ENCODE measurements at regions not wholly inside any gene's neighbourhood (a gene's known extent, or its start where the extent isn't known, plus 50 kb on each side); places are given as distances from the start of the nearest gene placed in this dataset.
"Not testable (repeated sequence)": the region's sequence is repeated elsewhere in the genome, so short reads cannot be mapped to it uniquely, and the experiment has no call there.

- H3K9me3 ChIP-seq (ENCODE audit: control extremely low read depth in 1 of 5, control insufficient read depth in 4 of 5, insufficient read depth in 2 of 5, low read depth in 1 of 5, low read length in 4 of 5) = no peaks in the 10 kb centered on the region
These were observed 121.9 kb downstream of the FGF18 start for GRCh38 chr5:171541341-171541776.

GRCh38 chr5:171542525-171543140 is 123.2 kb downstream of the FGF18 start:
- WGBS (ENCODE audit: insufficient coverage) = 94% methylated on average over 15 of the region's 15 CpGs
- DNase-seq = no peak
- CTCF ChIA-PET = interaction anchor here (1.6 to 1.7 kb wide), 2 partner anchors 10 to 21 kb away, joined by 4 to 5 read pairs; no protein-coding TSS in a partner anchor
- Histone ChIP-seq H3K27me3 (replicated peaks in 2 of 5; ENCODE audit: control insufficient read depth in 4 of 5, insufficient read depth in 5 of 5, low read length in 4 of 5) (peaks cover 0 to 5% (median 0%) of the 10 kb centered on the region in 5 experiments), H3K36me3 (ENCODE audit: control insufficient read depth in 4 of 4, insufficient read depth in 4 of 4, low read length in 3 of 4) (no peaks in the 10 kb centered on the region), H3K4me1 (ENCODE audit: control extremely low read depth in 1 of 4, control insufficient read depth in 4 of 4, insufficient read depth in 4 of 4, low read length in 3 of 4) (no peaks in the 10 kb centered on the region), H3K4me3 (ENCODE audit: control insufficient read depth in 1 of 7, extremely low read depth in 1 of 7, insufficient read depth in 4 of 7, low read depth in 2 of 7, low read length in 6 of 7) (no peak overlapping the region), H3K9me3 (ENCODE audit: control extremely low read depth in 1 of 5, control insufficient read depth in 4 of 5, insufficient read depth in 2 of 5, low read depth in 1 of 5, low read length in 4 of 5) (no peaks in the 10 kb centered on the region), H3K27ac (ENCODE audit: insufficient read depth in 1 of 2, low read depth in 1 of 2, low read length in 2 of 2, poor library complexity in 1 of 2, severe bottlenecking in 2 of 2) (no peak overlapping the region)
- POLR2A ChIA-PET = no interaction called here

More at GRCh38 chr5:171541341-171541776, 121.9 kb downstream of the FGF18 start:
- no peak for DNase-seq
- no peak overlapping the region for H3K4me3 ChIP-seq (ENCODE audit: control insufficient read depth in 1 of 7, extremely low read depth in 1 of 7, insufficient read depth in 4 of 7, low read depth in 2 of 7, low read length in 6 of 7)
- CTCF ChIA-PET = interaction anchor here (1.6 kb wide), 1 partner anchor 20 kb away, joined by 5 read pairs; no protein-coding TSS in a partner anchor
- no peaks in the 10 kb centered on the region for H3K4me1 ChIP-seq (ENCODE audit: control extremely low read depth in 1 of 4, control insufficient read depth in 4 of 4, insufficient read depth in 4 of 4, low read length in 3 of 4)
- WGBS (ENCODE audit: insufficient coverage) = 95% methylated on average over 12 of the region's 13 CpGs
- peaks cover 0 to 5% (median 0%) of the 10 kb centered on the region in 5 experiments for H3K27me3 ChIP-seq (replicated peaks in 2 of 5; ENCODE audit: control insufficient read depth in 4 of 5, insufficient read depth in 5 of 5, low read length in 4 of 5)
- H3K27ac ChIP-seq (ENCODE audit: insufficient read depth in 1 of 2, low read depth in 1 of 2, low read length in 2 of 2, poor library complexity in 1 of 2, severe bottlenecking in 2 of 2) = no peak overlapping the region
- POLR2A ChIA-PET = no interaction called here
- H3K36me3 ChIP-seq (ENCODE audit: control insufficient read depth in 4 of 4, insufficient read depth in 4 of 4, low read length in 3 of 4) = no peaks in the 10 kb centered on the region

DNA sequence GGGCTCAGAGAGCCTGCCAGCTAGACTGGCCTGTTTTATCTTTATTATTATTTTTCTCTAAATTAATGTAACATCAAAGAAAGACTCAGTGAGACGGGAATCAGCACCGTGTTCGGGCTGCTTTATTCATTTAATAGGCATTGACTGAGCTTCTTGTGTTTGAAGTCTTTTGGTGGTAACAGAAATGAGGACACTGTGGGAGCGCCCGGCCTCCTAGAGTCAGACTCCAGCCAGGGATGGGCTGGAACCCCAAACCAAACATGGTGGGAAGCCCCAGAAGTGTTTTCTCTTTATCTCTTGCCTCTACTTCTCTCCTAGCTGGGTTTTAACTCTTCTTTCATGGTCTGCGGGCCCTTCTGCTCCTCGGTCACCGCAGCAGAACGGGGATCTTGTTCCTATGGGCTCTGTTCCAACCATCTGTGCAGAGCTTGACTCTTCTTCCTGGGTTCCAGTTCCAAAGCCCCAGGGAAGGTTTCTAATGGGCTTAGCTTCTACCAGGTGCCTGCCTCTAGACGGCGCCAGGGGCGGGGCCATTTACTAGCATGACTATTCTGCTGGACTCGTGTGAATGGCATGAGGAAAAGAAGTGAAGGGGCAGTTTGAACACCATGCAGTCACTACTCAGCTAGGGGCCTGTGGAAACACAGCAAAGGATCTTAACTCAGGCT is 123.8 kb downstream of the FGF18 start:
- Histone ChIP-seq H3K9me3 (ENCODE audit: control extremely low read depth in 1 of 5, control insufficient read depth in 4 of 5, insufficient read depth in 2 of 5, low read depth in 1 of 5, low read length in 4 of 5) (no peaks in the 10 kb centered on the region), H3K4me3 (ENCODE audit: control insufficient read depth in 1 of 7, extremely low read depth in 1 of 7, insufficient read depth in 4 of 7, low read depth in 2 of 7, low read length in 6 of 7) (no peak overlapping the region), H3K36me3 (ENCODE audit: control insufficient read depth in 4 of 4, insufficient read depth in 4 of 4, low read length in 3 of 4) (no peaks in the 10 kb centered on the region), H3K4me1 (ENCODE audit: control extremely low read depth in 1 of 4, control insufficient read depth in 4 of 4, insufficient read depth in 4 of 4, low read length in 3 of 4) (no peaks in the 10 kb centered on the region), H3K27me3 (replicated peaks in 2 of 5; ENCODE audit: control insufficient read depth in 4 of 5, insufficient read depth in 5 of 5, low read length in 4 of 5) (peaks cover 0 to 5% (median 0%) of the 10 kb centered on the region in 5 experiments), H3K27ac (ENCODE audit: insufficient read depth in 1 of 2, low read depth in 1 of 2, low read length in 2 of 2, poor library complexity in 1 of 2, severe bottlenecking in 2 of 2) (no peak overlapping the region)
- CTCF ChIA-PET = interaction anchor here (0.7 to 1.7 kb wide), 2 partner anchors 9 to 27 kb away, joined by 3 to 4 read pairs; no protein-coding TSS in a partner anchor
- DNase-seq = no peak
- 83% methylated on average over 8 of the region's 13 CpGs for WGBS (ENCODE audit: insufficient coverage)
- POLR2A ChIA-PET = no interaction called here

DNA sequence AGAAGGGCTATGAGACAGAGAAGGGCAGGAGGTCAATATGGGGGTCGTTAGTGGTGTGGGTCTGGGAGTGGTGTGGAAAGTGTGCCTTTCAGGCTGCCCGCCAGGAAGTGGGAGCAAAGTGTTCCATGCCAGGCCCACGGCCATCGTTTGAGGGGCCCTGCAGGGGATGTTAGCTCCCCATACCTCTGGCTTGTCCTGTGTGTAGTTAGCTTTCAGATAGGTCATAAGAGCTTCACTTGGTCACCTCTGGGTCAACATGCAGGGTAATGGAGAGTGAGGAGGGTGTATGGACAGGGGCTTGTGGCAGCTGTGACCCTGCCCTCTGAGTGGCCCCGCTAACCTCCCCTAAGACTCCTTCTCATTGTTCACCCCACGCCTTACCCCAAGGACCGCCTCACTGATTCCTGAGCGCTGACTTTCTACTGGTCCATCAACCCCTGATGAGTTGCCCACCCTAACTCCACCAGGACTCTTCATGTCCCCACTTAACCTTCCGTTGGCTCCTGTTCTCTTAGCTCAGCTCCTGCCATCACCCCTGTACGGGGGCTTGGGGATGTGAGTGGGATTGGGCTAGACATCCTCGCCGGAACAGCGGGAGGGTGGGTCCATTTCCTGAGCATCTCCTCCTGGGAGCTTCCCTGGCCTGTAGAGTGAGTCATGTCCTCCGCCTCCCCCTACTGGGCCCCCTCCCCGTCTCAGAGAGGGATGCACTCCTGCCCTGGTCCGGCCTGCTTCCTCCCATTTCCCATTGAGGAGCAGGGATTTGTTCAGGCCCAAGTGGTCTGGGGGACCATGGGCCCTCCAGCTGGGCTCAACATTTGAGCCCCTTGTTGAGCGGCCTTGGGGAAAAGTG is 125.7 kb downstream of the FGF18 start:
- DNase-seq = no peak
- WGBS (ENCODE audit: insufficient coverage) = 93% methylated on average over 12 of the region's 17 CpGs
- Histone ChIP-seq H3K4me1 (ENCODE audit: control extremely low read depth in 1 of 4, control insufficient read depth in 4 of 4, insufficient read depth in 4 of 4, low read length in 3 of 4) (no peaks in the 10 kb centered on the region), H3K4me3 (ENCODE audit: control insufficient read depth in 1 of 7, extremely low read depth in 1 of 7, insufficient read depth in 4 of 7, low read depth in 2 of 7, low read length in 6 of 7) (no peak overlapping the region), H3K27ac (ENCODE audit: insufficient read depth in 1 of 2, low read depth in 1 of 2, low read length in 2 of 2, poor library complexity in 1 of 2, severe bottlenecking in 2 of 2) (no peak overlapping the region), H3K9me3 (ENCODE audit: control extremely low read depth in 1 of 5, control insufficient read depth in 4 of 5, insufficient read depth in 2 of 5, low read depth in 1 of 5, low read length in 4 of 5) (no peaks in the 10 kb centered on the region), H3K27me3 (replicated peaks in 2 of 5; ENCODE audit: control insufficient read depth in 4 of 5, insufficient read depth in 5 of 5, low read length in 4 of 5) (peaks cover 0 to 5% (median 0%) of the 10 kb centered on the region in 5 experiments), H3K36me3 (ENCODE audit: control insufficient read depth in 4 of 4, insufficient read depth in 4 of 4, low read length in 3 of 4) (no peaks in the 10 kb centered on the region)
- ChIA-PET POLR2A (no interaction called here), CTCF (no interaction called here)

- POLR2A ChIA-PET = no interaction called here
- Histone ChIP-seq H3K27ac (ENCODE audit: insufficient read depth in 1 of 2, low read depth in 1 of 2, low read length in 2 of 2, poor library complexity in 1 of 2, severe bottlenecking in 2 of 2) (no peak overlapping the region), H3K9me3 (ENCODE audit: control extremely low read depth in 1 of 5, control insufficient read depth in 4 of 5, insufficient read depth in 2 of 5, low read depth in 1 of 5, low read length in 4 of 5) (no peaks in the 10 kb centered on the region), H3K36me3 (ENCODE audit: control insufficient read depth in 4 of 4, insufficient read depth in 4 of 4, low read length in 3 of 4) (no peaks in the 10 kb centered on the region), H3K4me1 (ENCODE audit: control extremely low read depth in 1 of 4, control insufficient read depth in 4 of 4, insufficient read depth in 4 of 4, low read length in 3 of 4) (no peaks in the 10 kb centered on the region), H3K4me3 (ENCODE audit: control insufficient read depth in 1 of 7, extremely low read depth in 1 of 7, insufficient read depth in 4 of 7, low read depth in 2 of 7, low read length in 6 of 7) (no peak overlapping the region), H3K27me3 (replicated peaks in 2 of 5; ENCODE audit: control insufficient read depth in 4 of 5, insufficient read depth in 5 of 5, low read length in 4 of 5) (no peaks in the 10 kb centered on the region)
- CTCF ChIA-PET = no interaction called here
- WGBS (ENCODE audit: insufficient coverage) = 94% methylated on average over 7 of the region's 8 CpGs
- DNase-seq = no peak
These were observed 129.8 kb downstream of the FGF18 start for GRCh38 chr5:171549274-171549673.

- H3K4me1 ChIP-seq (ENCODE audit: control extremely low read depth in 1 of 4, control insufficient read depth in 4 of 4, insufficient read depth in 4 of 4, low read length in 3 of 4); DNase-seq; H3K27me3 ChIP-seq (replicated peaks in 2 of 5; ENCODE audit: control insufficient read depth in 4 of 5, insufficient read depth in 5 of 5, low read length in 4 of 5); POLR2A ChIA-PET; H3K36me3 ChIP-seq (ENCODE audit: control insufficient read depth in 4 of 4, insufficient read depth in 4 of 4, low read length in 3 of 4); H3K4me3 ChIP-seq (ENCODE audit: control insufficient read depth in 1 of 7, extremely low read depth in 1 of 7, insufficient read depth in 4 of 7, low read depth in 2 of 7, low read length in 6 of 7); CTCF ChIA-PET; H3K9me3 ChIP-seq (ENCODE audit: control extremely low read depth in 1 of 5, control insufficient read depth in 4 of 5, insufficient read depth in 2 of 5, low read depth in 1 of 5, low read length in 4 of 5); H3K27ac ChIP-seq (ENCODE audit: insufficient read depth in 1 of 2, low read depth in 1 of 2, low read length in 2 of 2, poor library complexity in 1 of 2, severe bottlenecking in 2 of 2): not testable (repeated sequence)
- WGBS (ENCODE audit: insufficient coverage) = 96% methylated on average over 4 of the region's 7 CpGs
These were observed 134.4 kb downstream of the FGF18 start for GRCh38 chr5:171553817-171554216.

DNA sequence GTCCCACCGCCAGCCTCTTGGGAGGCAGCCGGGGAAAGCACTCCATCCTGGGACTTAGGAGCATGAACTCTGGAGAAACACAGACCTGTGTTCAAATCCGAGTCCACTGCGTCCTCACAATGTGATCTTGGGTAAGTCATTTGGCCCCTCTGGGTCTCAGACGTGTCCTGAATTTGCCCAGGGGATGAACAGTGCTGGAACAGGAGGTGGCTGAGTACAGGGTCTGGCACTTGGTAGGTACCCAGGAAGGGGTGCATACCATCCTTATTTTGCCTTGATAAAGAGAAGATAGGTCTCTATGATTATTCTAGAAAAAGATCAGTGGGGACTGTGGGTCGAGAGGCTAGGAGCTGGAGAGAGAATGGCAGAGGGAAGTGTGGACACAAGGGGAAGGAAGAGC is 135.7 kb downstream of the FGF18 start:
- no peak for DNase-seq
- no peaks in the 10 kb centered on the region for H3K9me3 ChIP-seq (ENCODE audit: control extremely low read depth in 1 of 5, control insufficient read depth in 4 of 5, insufficient read depth in 2 of 5, low read depth in 1 of 5, low read length in 4 of 5)
- ChIA-PET CTCF (no interaction called here), POLR2A (no interaction called here)
- no peak overlapping the region for H3K27ac ChIP-seq (ENCODE audit: insufficient read depth in 1 of 2, low read depth in 1 of 2, low read length in 2 of 2, poor library complexity in 1 of 2, severe bottlenecking in 2 of 2)
- H3K27me3 ChIP-seq (replicated peaks in 2 of 5; ENCODE audit: control insufficient read depth in 4 of 5, insufficient read depth in 5 of 5, low read length in 4 of 5) = peaks cover 0 to 2% (median 0%) of the 10 kb centered on the region in 5 experiments
- no peak overlapping the region for H3K4me3 ChIP-seq (ENCODE audit: control insufficient read depth in 1 of 7, extremely low read depth in 1 of 7, insufficient read depth in 4 of 7, low read depth in 2 of 7, low read length in 6 of 7)
- H3K4me1 ChIP-seq (ENCODE audit: control extremely low read depth in 1 of 4, control insufficient read depth in 4 of 4, insufficient read depth in 4 of 4, low read length in 3 of 4) = no peaks in the 10 kb centered on the region
- H3K36me3 ChIP-seq (ENCODE audit: control insufficient read depth in 4 of 4, insufficient read depth in 4 of 4, low read length in 3 of 4) = no peaks in the 10 kb centered on the region
- WGBS (ENCODE audit: insufficient coverage) = 95% methylated on average over 6 of the region's 6 CpGs
